Ectodermal cell (in vitro differentiated cells): ENCODE measurements at regions not wholly inside any gene's neighbourhood (a gene's known extent, or its start where the extent isn't known, plus 50 kb on each side); places are given as distances from the start of the nearest gene placed in this dataset.

ENCODE experiments used
- H3K27ac ChIP-seq: 2 replicates; pipeline ENCODE4 v1.7.0; 2013; ENCODE audit warnings: mild to moderate bottlenecking, low read depth, low read length; ENCODE audit not compliant: insufficient read depth, poor library complexity, severe bottlenecking
- H3K27me3 ChIP-seq: 2 replicates; pipeline ENCODE4 v1.7.0; 2013; ENCODE audit warnings: mild to moderate bottlenecking, low read length; ENCODE audit not compliant: insufficient read depth, control insufficient read depth, poor library complexity, severe bottlenecking
- H3K36me3 ChIP-seq: one replicate; pipeline ENCODE4 v1.7.0; 2013; ENCODE audit warnings: low read length; ENCODE audit not compliant: control insufficient read depth, insufficient read depth
- H3K4me1 ChIP-seq: one replicate; pipeline ENCODE4 v1.7.0; 2013; ENCODE audit warnings: low read length; ENCODE audit not compliant: control insufficient read depth, insufficient read depth
- H3K4me3 ChIP-seq: 2 replicates; pipeline ENCODE4 v1.7.0; 2013; ENCODE audit warnings: low read depth, low read length, control low read depth; ENCODE audit not compliant: insufficient read depth
- H3K9me3 ChIP-seq: 2 replicates; pipeline ENCODE4 v1.7.0; 2013; ENCODE audit warnings: mild to moderate bottlenecking, low read length, moderate library complexity; ENCODE audit not compliant: control insufficient read depth
- whole genome bisulfite sequencing, 2 experiments: methylation state at CpG; one replicate each; pipeline ENCODE4 v1.1.7; 2013; ENCODE audit warnings: missing lambda C conversion rate in 2 of 2; 5-methylcytosine and 5-hydroxymethylcytosine counted together

- Histone ChIP-seq H3K9me3 (peaks cover 2% of the 10 kb centered on the region), H3K27ac (no peak overlapping the region), H3K27me3 (no peaks in the 10 kb centered on the region), H3K4me1 (peaks cover 3% of the 10 kb centered on the region), H3K36me3 (no peaks in the 10 kb centered on the region), H3K4me3 (no peak overlapping the region)
- 70 to 73% methylated on average over 7 of the region's 7 CpGs for WGBS, 2 experiments
Observed at GRCh38 chr14:89630101-89630829, 213.2 kb upstream of the FOXN3 start.

GRCh38 chr14:89629383-89629782 is 212.3 kb upstream of the FOXN3 start:
- H3K36me3 ChIP-seq, result no peaks in the 10 kb centered on the region
- no peak overlapping the region for H3K4me3 ChIP-seq
- H3K27me3 ChIP-seq, result no peaks in the 10 kb centered on the region
- WGBS, 2 experiments, result 81 to 84% methylated on average over 8 of the region's 8 CpGs
- no peak overlapping the region for H3K27ac ChIP-seq
- peaks cover 3% of the 10 kb centered on the region for H3K4me1 ChIP-seq
- H3K9me3 ChIP-seq, result peaks cover 2% of the 10 kb centered on the region

GRCh38 chr14:89628521-89628920 is 211.5 kb upstream of the FOXN3 start:
- Histone ChIP-seq H3K36me3 (no peaks in the 10 kb centered on the region), H3K27ac (no peak overlapping the region), H3K27me3 (no peaks in the 10 kb centered on the region), H3K4me1 (peaks cover 3% of the 10 kb centered on the region), H3K4me3 (no peak overlapping the region), H3K9me3 (peaks cover 2% of the 10 kb centered on the region)
- 88 to 100% methylated on average over 3 to 4 of the region's 4 CpGs for WGBS, 2 experiments

- H3K27ac ChIP-seq, result no peak overlapping the region
- peaks cover under 1% of the 10 kb centered on the region for H3K27me3 ChIP-seq
- peaks cover 3% of the 10 kb centered on the region for H3K4me1 ChIP-seq
- no peak overlapping the region for H3K4me3 ChIP-seq
- no peaks in the 10 kb centered on the region for H3K36me3 ChIP-seq
- 79 to 82% methylated on average over 6 of the region's 6 CpGs for WGBS, 2 experiments
- H3K9me3 ChIP-seq, result peaks cover 2% of the 10 kb centered on the region
Observed at GRCh38 chr14:89626233-89626806, 209.3 kb upstream of the FOXN3 start.

GRCh38 chr14:89625731-89626232 is 208.7 kb upstream of the FOXN3 start:
- H3K27me3 ChIP-seq, result peaks cover 6% of the 10 kb centered on the region
- H3K36me3 ChIP-seq, result no peaks in the 10 kb centered on the region
- WGBS, 2 experiments, result 92 to 94% methylated on average over 9 of the region's 9 CpGs
- no peak overlapping the region for H3K27ac ChIP-seq
- H3K4me3 ChIP-seq, result no peak overlapping the region
- peaks cover 3% of the 10 kb centered on the region for H3K4me1 ChIP-seq
- no peaks in the 10 kb centered on the region for H3K9me3 ChIP-seq

GRCh38 chr14:89625244-89625713 is 208.2 kb upstream of the FOXN3 start:
- H3K9me3 ChIP-seq, result no peaks in the 10 kb centered on the region
- no peak overlapping the region for H3K4me3 ChIP-seq
- H3K27ac ChIP-seq, result no peak overlapping the region
- H3K36me3 ChIP-seq, result no peaks in the 10 kb centered on the region
- 81 to 82% methylated on average over 20 of the region's 20 CpGs for WGBS, 2 experiments
- H3K27me3 ChIP-seq, result peaks cover 11% of the 10 kb centered on the region
- H3K4me1 ChIP-seq, result peaks cover under 1% of the 10 kb centered on the region

- Histone ChIP-seq H3K36me3 (no peaks in the 10 kb centered on the region), H3K27me3 (peaks cover 17% of the 10 kb centered on the region), H3K4me3 (no peak overlapping the region), H3K27ac (no peak overlapping the region), H3K4me1 (no peaks in the 10 kb centered on the region), H3K9me3 (no peaks in the 10 kb centered on the region)
- 94 to 95% methylated on average over 15 of the region's 15 CpGs for WGBS, 2 experiments
Observed at GRCh38 chr14:89624500-89625156, 207.6 kb upstream of the FOXN3 start.

- Histone ChIP-seq H3K4me1 (peaks cover 5% of the 10 kb centered on the region), H3K4me3 (no peak overlapping the region), H3K27ac (no peak overlapping the region), H3K9me3 (no peaks in the 10 kb centered on the region), H3K27me3 (peaks cover 26% of the 10 kb centered on the region), H3K36me3 (no peaks in the 10 kb centered on the region)
- 93 to 96% methylated on average over 14 of the region's 14 CpGs for WGBS, 2 experiments
Observed at GRCh38 chr14:89621791-89622638, 205.0 kb upstream of the FOXN3 start.

GRCh38 chr14:89621009-89621421 is 204.0 kb upstream of the FOXN3 start:
- WGBS, 2 experiments, result 88 to 90% methylated on average over 5 of the region's 5 CpGs
- peaks cover 26% of the 10 kb centered on the region for H3K27me3 ChIP-seq
- H3K36me3 ChIP-seq, result no peaks in the 10 kb centered on the region
- H3K4me1 ChIP-seq, result peaks cover 12% of the 10 kb centered on the region
- H3K27ac ChIP-seq, result no peak overlapping the region
- no peak overlapping the region for H3K4me3 ChIP-seq
- H3K9me3 ChIP-seq, result no peaks in the 10 kb centered on the region
